PC-3 (cell line): ENCODE measurements at regions not wholly inside any gene's neighbourhood (a gene's known extent, or its start where the extent isn't known, plus 50 kb on each side); places are given as distances from the start of the nearest gene placed in this dataset.

Source experiments
- ATAC-seq: fragments of 200-7000 bp; cut with Tn5 transposase; 2 replicates; pipeline ENCODE4 v1.9.1; 2020; ENCODE audit warnings: mild to moderate bottlenecking, moderate library complexity
- BruUV-seq: library from RNA; stranded (reverse); fragments of 400-500 nt; replicated peaks from 2 replicates; lab custom pipeline; 2021; lab: Mats Ljungman, UMichigan
- CTCF ChIA-PET: fragments of 300-600 bp; sonication (Branson Sonifier 250); formaldehyde crosslinking; loops from one replicate; lab custom pipeline; 2022; ENCODE audit warnings: antibody characterized with exemption; lab: Charles Lee
- POLR2A ChIA-PET: fragments of 300-600 bp; sonication (Branson Sonifier 250); formaldehyde crosslinking; loops from one replicate; lab custom pipeline; 2022; ENCODE audit warnings: antibody characterized with exemption; ENCODE audit not compliant: unreplicated experiment; lab: Charles Lee
- DNase-seq: peaks from one replicate; pipeline ENCODE4 v3.0.0-alpha.2; 2015
- H2AFZ ChIP-seq: fragments of 300-600 bp; sonication (generic); 2 replicates; pipeline ENCODE4 v1.6.0; 2016; ENCODE audit warnings: antibody characterized with exemption, low read length
- H3F3A ChIP-seq: fragments of 300-600 bp; sonication (generic); one replicate; pipeline ENCODE4 v1.6.0; 2017; ENCODE audit warnings: antibody characterized with exemption, low read length, control low read depth, mild to moderate bottlenecking; ENCODE audit not compliant: unreplicated experiment
- H3K27ac ChIP-seq: fragments of 300-600 bp; sonication (generic); 2 replicates; pipeline ENCODE4 v1.5.1; 2016; ENCODE audit warnings: mild to moderate bottlenecking, low read length
- H3K27me3 ChIP-seq: fragments of 300-600 bp; sonication (generic); 2 replicates; pipeline ENCODE4 v1.6.1; 2016; ENCODE audit warnings: low read length, mixed read lengths
- H3K36me3 ChIP-seq: fragments of 300-600 bp; sonication (generic); 2 replicates; pipeline ENCODE4 v1.6.1; 2016; ENCODE audit warnings: low read depth, mixed run types, low read length, mixed read lengths
- H3K4me1 ChIP-seq: fragments of 300-600 bp; sonication (generic); 2 replicates; pipeline ENCODE4 v1.5.1; 2016; ENCODE audit warnings: low read length; ENCODE audit not compliant: insufficient read depth
- H3K4me2 ChIP-seq: fragments of 300-600 bp; sonication (generic); 2 replicates; pipeline ENCODE4 v1.6.0; 2016; ENCODE audit warnings: low read length
- H3K4me3 ChIP-seq: fragments of 300-600 bp; sonication (generic); 2 replicates; pipeline ENCODE4 v1.5.1; 2016; ENCODE audit warnings: mild to moderate bottlenecking, low read length, mixed read lengths
- H3K79me2 ChIP-seq: fragments of 300-600 bp; sonication (generic); 2 replicates; pipeline ENCODE4 v1.6.1; 2017; ENCODE audit warnings: low read length, mixed read lengths
- H3K9ac ChIP-seq: fragments of 300-600 bp; sonication (generic); 2 replicates; pipeline ENCODE4 v1.6.0; 2016; ENCODE audit warnings: mild to moderate bottlenecking, low read length
- H3K9me2 ChIP-seq: fragments of 300-600 bp; sonication (generic); replicated peaks from 2 replicates; pipeline ENCODE4 v1.6.1; 2016; ENCODE audit warnings: mixed run types, low read length, mixed read lengths
- H3K9me3 ChIP-seq: fragments of 300-600 bp; sonication (generic); 2 replicates; pipeline ENCODE4 v1.6.1; 2016; ENCODE audit warnings: low read length, mixed read lengths
- H4K20me1 ChIP-seq: fragments of 300-600 bp; sonication (generic); 2 replicates; pipeline ENCODE4 v1.6.1; 2016; ENCODE audit warnings: low read length, mixed read lengths
- EZH2 ChIP-seq: fragments of 300-600 bp; sonication (generic); IDR thresholded peaks from one replicate; pipeline ENCODE4 v1.6.1; 2017; ENCODE audit warnings: antibody characterized with exemption, mild to moderate bottlenecking, low read length; ENCODE audit not compliant: unreplicated experiment
- EZH2phosphoT487 ChIP-seq: fragments of 300-600 bp; sonication (generic); IDR thresholded peaks from 2 replicates; pipeline ENCODE4 v1.6.1; 2018; ENCODE audit warnings: mild to moderate bottlenecking, antibody characterized with exemption, low read length, borderline replicate concordance
- intact Hi-C: fragments of 100-400 bp; cut with micrococcal nuclease; formaldehyde crosslinking; loops from 2 replicates; pipeline ENCODE4 v1.9.0; 2023
- TF ChIP-seq, protein P1 (sequence below): fragments of 300-600 bp; sonication (generic); conservative IDR thresholded peaks from 2 replicates; pipeline ENCODE4 v1.5.1; 2017; ENCODE audit warnings: antibody characterized with exemption, low read depth, mild to moderate bottlenecking, low read length

DNA sequence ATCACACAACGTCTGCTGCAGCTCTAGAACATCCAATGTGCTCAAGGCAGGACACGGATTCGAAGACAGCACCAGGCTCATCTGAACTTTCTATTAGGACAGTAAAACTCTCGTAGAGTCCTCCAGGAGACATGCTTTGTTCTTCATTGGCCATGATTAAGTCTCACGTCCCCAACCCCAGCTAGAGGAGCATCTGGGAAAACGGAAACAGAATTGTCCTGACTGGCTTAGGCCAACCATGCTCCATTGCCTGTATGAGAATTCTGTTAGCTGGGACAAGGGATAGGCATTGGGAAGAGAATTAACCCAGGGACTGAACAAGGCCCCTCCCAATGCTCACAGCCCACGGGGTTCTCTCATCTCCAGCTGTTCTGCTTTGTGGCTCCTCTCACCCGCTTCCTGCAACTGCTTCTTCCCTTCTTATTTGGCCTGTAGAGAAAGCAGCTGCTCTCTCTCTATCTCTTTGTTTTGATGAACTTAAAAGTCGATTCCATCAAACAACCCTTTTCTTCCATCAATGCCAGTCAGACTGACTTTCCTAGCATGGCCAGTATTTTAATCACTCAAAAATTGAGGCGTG is 75.6 kb downstream of the C1QL2 start:
- CTCF ChIA-PET, result no interaction called here
- H3K27ac ChIP-seq, result no peak overlapping the region
- BruUV-seq, result no TSS peak
- ATAC-seq, result no peak
- peaks cover 57% of the 10 kb centered on the region for H3K27me3 ChIP-seq
- no peaks in the 10 kb centered on the region for H4K20me1 ChIP-seq
- no peak overlapping the region for H2AFZ ChIP-seq
- no peak for DNase-seq
- H3K9ac ChIP-seq, result no peak overlapping the region
- no peak overlapping the region for H3K4me3 ChIP-seq
- no peaks in the 10 kb centered on the region for H3K9me2 ChIP-seq
- H3K4me2 ChIP-seq, result no peak overlapping the region
- no peaks in the 10 kb centered on the region for H3F3A ChIP-seq
- H3K9me3 ChIP-seq, result no peaks in the 10 kb centered on the region
- no peaks in the 10 kb centered on the region for H3K36me3 ChIP-seq
- POLR2A ChIA-PET, result no interaction called here
- intact Hi-C loops, result no loop called here
- H3K79me2 ChIP-seq, result no peaks in the 10 kb centered on the region
- TF ChIP-seq, protein P1, sequence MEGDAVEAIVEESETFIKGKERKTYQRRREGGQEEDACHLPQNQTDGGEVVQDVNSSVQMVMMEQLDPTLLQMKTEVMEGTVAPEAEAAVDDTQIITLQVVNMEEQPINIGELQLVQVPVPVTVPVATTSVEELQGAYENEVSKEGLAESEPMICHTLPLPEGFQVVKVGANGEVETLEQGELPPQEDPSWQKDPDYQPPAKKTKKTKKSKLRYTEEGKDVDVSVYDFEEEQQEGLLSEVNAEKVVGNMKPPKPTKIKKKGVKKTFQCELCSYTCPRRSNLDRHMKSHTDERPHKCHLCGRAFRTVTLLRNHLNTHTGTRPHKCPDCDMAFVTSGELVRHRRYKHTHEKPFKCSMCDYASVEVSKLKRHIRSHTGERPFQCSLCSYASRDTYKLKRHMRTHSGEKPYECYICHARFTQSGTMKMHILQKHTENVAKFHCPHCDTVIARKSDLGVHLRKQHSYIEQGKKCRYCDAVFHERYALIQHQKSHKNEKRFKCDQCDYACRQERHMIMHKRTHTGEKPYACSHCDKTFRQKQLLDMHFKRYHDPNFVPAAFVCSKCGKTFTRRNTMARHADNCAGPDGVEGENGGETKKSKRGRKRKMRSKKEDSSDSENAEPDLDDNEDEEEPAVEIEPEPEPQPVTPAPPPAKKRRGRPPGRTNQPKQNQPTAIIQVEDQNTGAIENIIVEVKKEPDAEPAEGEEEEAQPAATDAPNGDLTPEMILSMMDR, result no peak
- no peak for TF ChIP-seq EZH2phosphoT487
- TF ChIP-seq EZH2, result no peak
- H3K4me1 ChIP-seq, result no peaks in the 10 kb centered on the region

- Histone ChIP-seq H3K27me3 (peaks cover 59% of the 10 kb centered on the region), H3K4me1 (no peaks in the 10 kb centered on the region), H3K4me3 (no peak overlapping the region), H3K9me3 (no peaks in the 10 kb centered on the region), H3K36me3 (no peaks in the 10 kb centered on the region), H2AFZ (no peak overlapping the region), H3K9ac (no peak overlapping the region), H4K20me1 (no peaks in the 10 kb centered on the region), H3F3A (no peaks in the 10 kb centered on the region), H3K4me2 (no peak overlapping the region), H3K27ac (no peak overlapping the region), H3K9me2 (no peaks in the 10 kb centered on the region), H3K79me2 (no peaks in the 10 kb centered on the region)
- TF ChIP-seq, protein P1, result no peak
- POLR2A ChIA-PET, result no interaction called here
- no peak for ATAC-seq
- DNase-seq, result no peak
- no TSS peak for BruUV-seq
- intact Hi-C loops, result no loop called here
- CTCF ChIA-PET, result no interaction called here
These were observed 79.8 kb downstream of the C1QL2 start for GRCh38 chr2:119078796-119079195.

GRCh38 chr2:119076713-119077112 is 81.8 kb downstream of the C1QL2 start:
- no peak overlapping the region for H3K9ac ChIP-seq
- H3K27me3 ChIP-seq, result peaks cover 64% of the 10 kb centered on the region
- H3K9me3 ChIP-seq, result no peaks in the 10 kb centered on the region
- DNase-seq (peak; percentile 4), ATAC-seq (no peak)
- no peak overlapping the region for H3K4me3 ChIP-seq
- no peaks in the 10 kb centered on the region for H3K79me2 ChIP-seq
- H3K4me2 ChIP-seq, result no peak overlapping the region
- no peak overlapping the region for H2AFZ ChIP-seq
- no TSS peak for BruUV-seq
- H3K27ac ChIP-seq, result no peak overlapping the region
- no peaks in the 10 kb centered on the region for H3K9me2 ChIP-seq
- intact Hi-C loops, result no loop called here
- no peaks in the 10 kb centered on the region for H3K36me3 ChIP-seq
- H4K20me1 ChIP-seq, result no peaks in the 10 kb centered on the region
- TF ChIP-seq EZH2 (no peak), EZH2phosphoT487 (no peak)
- TF ChIP-seq, protein P1, result no peak
- POLR2A ChIA-PET, result no interaction called here
- CTCF ChIA-PET, result no interaction called here
- H3F3A ChIP-seq, result no peaks in the 10 kb centered on the region
- no peaks in the 10 kb centered on the region for H3K4me1 ChIP-seq
